Esophagus mucosa (tissue), 1 donor: ENCODE measurements at regions not wholly inside any gene's neighbourhood (a gene's known extent, or its start where the extent isn't known, plus 50 kb on each side); places are given as distances from the start of the nearest gene placed in this dataset.

Source experiments
- ATAC-seq: fragments of 200-7000 bp; cut with Tn5 transposase; one replicate; pipeline ENCODE4 v1.9.1; 2020
- donor health status: DM: yes; HTN: yes; CAD: no.

DNA sequence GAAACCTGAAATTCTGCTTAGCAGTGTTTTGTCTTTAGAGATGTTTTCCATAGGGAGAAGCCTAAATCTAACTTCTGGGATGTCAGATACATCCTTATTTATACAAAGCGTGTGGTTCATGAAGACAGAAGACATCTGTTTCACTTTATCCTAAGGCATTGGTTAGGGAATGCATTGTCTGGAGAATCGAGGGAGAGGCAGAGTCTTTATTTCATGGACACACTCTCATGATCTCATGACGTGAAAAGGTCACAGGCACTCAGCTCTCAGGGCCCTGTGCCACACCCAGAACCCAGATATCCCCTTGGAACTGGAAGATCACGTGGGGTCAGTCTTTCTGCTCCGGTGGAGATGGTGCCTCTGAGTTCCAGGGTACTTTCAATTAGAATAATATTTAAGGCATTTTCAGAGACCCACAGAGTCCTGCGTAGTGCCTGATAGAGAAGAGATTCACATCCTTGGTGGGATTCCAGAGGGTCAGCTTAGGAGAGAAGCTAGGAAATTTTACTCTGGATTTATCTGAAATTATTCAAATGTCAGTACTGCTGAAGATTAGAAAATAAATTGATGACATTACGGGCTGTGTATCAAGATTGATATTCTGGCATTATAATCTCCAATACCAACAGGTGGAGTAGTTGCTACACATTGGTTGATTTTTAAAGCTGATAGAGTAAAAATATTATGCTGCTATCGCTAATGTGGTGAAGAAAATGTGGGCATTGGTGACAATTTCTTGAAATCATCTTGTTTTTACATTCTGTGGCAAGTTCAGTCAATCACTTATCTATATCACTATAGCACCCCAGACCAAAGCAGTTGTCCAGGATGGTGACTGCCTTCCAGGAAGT, 378.3 kb downstream of the MTRR start:
- ATAC-seq, result no peak

- no peak for ATAC-seq
Measured at GRCh38 chr5:8253376-8253775, 384.4 kb downstream of the MTRR start.

DNA sequence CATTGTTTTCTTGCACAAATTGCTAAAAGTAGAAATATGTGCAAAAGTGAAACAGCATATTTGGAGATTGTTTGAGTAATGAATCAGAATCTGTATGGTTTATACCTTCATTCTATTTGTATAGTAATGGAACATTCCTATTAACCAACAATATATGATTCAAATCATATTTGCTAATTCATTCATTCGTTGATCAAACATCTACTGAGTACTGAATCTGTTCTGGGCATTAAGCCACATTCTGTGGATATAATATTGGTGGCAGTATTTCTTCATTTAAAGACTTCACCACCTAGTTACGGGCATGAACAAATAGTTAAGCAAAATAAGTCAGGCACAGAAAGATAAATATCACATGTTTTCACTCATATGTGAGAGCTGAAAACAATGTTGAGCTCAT, 385.7 kb downstream of the MTRR start:
- no peak for ATAC-seq

- no peak for ATAC-seq
Measured at GRCh38 chr5:8258801-8259200, 389.9 kb downstream of the MTRR start.

GRCh38 chr5:8270246-8270645, 401.3 kb downstream of the MTRR start:
- no peak for ATAC-seq

GRCh38 chr5:8280711-8281363, 411.9 kb downstream of the MTRR start:
- no peak for ATAC-seq

GRCh38 chr5:8288334-8288733, 419.4 kb downstream of the MTRR start:
- ATAC-seq, result no peak

DNA sequence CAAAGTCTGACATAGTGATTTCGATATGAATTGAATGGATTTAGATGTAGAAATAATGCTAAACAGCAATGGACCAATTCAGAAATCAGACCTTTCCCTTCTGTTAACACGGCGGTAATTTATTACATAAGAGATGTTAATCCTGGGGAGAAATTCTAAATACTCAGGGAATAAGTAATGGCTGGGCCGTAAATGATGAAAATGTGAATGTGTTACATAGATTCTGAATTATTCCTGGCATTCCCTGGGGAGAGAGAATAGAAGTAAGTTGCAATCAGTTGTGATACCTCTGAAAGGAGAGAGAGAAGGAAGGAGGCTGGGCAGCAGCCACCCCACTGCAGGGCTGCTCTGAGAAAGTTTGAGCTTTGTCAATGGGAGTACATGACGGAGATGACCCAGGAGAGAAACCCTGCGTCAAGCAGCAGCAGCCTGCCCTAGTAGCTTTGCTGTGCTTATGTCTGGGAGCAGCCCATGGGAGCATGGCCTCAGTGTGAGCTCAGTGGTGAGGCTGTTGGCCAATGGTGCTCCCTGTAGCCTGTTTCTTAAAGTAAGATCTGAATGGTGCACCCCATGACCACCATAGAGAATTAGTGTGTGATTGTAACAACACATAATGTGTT, 420.1 kb downstream of the MTRR start:
- ATAC-seq, result no peak

DNA sequence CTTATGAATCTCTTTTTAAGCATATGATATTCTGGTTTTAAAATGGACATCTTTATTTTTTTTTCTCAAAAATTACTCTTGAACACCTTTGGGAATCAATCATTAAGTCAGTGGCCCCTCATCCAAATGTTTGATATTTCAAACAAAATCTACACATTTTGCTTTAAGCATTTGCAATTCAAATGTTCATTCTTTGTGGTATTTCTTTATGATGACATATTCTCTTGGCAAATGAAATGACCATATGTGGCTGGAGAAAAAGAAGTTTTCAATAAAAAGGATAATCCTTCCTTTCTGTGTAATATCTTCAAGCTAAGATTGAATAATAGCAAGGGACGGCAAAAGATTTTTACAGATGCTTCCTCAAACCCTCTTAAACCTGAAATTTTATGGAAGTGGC, 420.8 kb downstream of the MTRR start:
- no peak for ATAC-seq

- ATAC-seq, result no peak
Measured at GRCh38 chr5:8290721-8291120, 421.8 kb downstream of the MTRR start.

GRCh38 chr5:8291641-8292040, 422.7 kb downstream of the MTRR start:
- ATAC-seq, result no peak

DNA sequence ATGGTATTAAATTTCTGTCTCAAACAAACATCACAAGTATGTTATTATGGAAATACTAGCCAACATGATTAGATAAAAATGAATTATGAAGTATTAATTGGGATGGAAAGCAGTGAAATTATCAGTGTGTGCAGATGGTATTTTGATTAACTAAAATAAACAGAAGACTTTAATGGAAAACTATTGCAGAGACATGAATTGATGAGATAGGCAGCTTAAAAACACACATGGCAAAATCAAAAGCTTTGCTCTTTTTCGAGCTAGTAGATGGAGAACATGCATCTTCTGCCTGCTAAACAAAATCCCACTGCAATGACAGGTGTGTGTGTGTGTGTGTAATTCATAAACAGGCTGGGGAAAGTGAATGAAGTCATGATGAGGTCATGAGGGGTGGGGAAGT, 426.2 kb downstream of the MTRR start:
- no peak for ATAC-seq

DNA sequence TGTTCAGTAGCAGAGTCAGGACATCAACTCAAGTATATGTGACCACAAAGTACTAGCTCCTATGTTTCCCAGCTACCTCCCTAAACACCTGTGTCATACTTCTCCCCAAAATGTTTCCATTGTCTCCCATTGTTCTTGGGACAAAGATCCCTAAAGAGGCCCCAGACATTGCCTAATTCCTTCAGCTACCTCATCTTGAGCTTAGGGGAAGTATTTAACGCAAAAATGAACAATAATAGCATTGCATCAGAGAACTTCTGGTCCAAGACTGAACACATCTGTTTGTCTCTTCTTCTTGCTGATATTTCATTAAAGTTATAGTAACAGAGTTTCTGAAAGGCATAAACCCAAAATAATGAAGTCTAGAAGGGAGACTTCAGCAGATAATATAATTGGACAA, 430.8 kb downstream of the MTRR start:
- no peak for ATAC-seq

DNA sequence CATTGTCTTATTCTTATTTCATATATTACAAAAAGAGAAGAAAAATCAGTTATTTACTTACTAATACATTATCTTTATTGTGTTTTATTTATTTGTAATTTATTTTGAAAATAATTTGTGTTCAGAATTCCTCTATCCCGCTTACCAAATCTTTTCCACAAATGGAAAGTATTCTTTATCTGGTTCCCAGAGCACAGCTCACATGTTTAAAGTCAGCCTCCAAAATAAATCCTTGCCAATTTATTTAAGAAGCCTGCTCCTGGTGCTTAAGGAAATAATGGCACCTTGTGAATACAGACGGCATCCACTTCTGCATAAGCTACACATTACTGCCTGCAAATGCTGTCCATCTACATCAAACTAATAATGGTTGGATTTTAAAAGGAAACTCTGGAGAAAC, 435.4 kb downstream of the MTRR start:
- ATAC-seq, result no peak

DNA sequence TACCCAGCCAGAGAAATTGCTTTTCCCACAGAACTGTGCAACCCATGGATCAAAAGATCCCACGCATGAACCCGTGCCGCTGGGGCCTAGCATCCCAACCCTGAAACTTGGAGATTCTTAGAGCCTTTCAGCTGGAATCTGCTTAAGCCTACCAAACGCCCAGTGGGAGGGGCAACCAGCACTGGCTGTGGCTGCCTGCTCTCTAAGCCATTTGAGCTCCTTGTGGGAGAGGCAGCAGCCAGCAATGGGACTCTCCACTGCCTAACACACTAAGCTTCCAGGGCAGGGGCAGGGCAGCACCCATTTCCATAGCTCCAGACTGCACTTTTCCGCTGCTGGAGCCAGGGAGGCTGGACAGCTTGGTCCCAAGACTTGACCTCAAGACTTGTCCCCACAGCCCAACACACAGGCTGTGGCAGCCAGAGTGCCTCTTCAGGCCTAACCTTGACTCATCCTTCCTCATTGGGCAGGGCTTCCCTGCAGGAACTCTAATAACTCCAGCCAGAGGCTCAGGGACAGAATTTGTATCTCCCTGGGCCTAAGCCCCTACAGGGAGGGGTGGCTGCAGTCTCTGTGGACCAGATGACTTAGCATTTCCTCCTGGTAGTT, 437.4 kb downstream of the MTRR start:
- no peak for ATAC-seq

DNA sequence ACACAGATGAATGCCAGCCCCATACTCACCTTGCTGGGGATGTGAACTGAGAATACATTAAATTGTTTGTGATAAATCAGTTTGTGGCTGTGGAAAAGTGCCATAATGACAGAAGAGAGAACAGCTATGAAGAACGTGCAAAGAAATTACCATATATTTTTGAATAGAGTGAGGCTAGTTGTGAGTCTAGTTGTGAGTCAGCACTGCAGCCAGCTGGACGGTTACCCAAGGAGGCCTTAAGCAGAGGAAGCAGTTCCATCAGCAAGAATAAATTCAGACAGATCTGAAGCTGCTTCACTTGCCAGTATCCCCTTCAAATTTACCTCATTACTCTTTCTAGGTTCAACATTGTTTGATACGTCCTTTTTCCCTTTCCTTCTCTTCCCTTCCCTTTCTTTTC, 446.0 kb downstream of the MTRR start:
- no peak for ATAC-seq

GRCh38 chr5:8316608-8317280, 447.8 kb downstream of the MTRR start:
- ATAC-seq, result no peak

DNA sequence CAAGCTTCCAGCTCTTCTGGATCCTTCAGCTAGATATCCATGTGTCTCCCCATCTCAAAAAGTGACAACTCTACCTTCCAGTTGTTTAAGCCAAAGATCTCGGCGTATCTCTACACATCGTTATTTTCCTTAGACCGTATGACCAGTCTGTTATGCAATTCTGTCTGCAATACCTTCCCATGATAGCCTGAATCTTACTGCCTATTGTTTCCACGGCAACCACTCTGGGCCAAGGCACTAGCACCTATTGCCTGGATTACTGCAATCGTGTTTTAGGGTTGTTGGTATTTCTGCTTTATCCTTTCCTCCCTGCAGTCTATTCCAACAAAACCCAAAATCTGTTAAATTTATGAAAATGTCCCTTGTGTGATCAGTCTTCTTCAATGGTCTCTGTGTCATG, 448.4 kb downstream of the MTRR start:
- no peak for ATAC-seq

GRCh38 chr5:8320244-8320643, 451.3 kb downstream of the MTRR start:
- ATAC-seq, result no peak

- no peak for ATAC-seq
Measured at GRCh38 chr5:8321272-8321671, 452.3 kb downstream of the MTRR start.

- ATAC-seq, result no peak
Measured at GRCh38 chr5:8322484-8322883, 453.5 kb downstream of the MTRR start.

DNA sequence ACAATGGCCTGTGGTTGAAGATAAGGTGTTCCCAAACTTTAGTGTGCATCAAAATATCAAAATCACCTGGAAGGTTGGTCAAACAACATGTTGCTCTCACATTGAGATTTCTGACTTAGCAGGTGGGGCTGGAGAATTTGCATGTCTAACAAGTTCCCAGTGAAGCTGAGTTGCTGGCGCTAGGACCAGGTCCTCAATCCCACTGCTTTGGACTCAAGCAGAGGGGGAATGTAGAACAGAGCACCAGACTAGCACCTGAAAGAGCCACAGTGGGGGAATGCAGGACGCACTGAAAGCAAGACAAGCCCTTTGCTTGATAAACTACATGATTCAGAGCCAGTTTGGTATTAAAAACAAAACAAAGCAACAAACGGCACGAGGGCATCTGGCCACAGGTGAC, 458.1 kb downstream of the MTRR start:
- ATAC-seq, result no peak

DNA sequence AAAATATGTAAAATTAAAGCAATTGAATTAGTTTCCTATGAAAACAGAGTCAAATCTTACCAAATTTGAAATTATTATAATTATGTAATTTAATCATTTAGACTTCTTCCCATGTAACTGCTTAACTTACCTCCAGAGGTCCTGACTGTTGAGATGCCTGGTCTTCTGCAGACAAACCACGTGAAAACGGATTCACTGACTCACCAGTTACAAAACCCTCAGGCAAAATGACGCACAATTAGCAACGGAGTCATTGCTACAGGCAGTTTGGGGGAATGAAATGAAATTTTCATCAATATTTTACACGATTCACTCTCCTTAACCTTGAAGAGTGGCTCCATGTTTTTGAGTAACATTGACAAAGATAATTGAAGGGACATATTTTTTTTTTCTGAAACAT, 460.8 kb downstream of the MTRR start:
- ATAC-seq, result no peak
